Kidney (tissue), 13 donors: ENCODE measurements at regions not wholly inside any gene's neighbourhood (a gene's known extent, or its start where the extent isn't known, plus 50 kb on each side); places are given as distances from the start of the nearest gene placed in this dataset.

Experiments used
- DNase-seq, 5 donors: peaks; one replicate each; pipeline ENCODE4 v3.0.0-alpha.2; 2013 to 2020
- FAIRE-seq: peaks from 2 replicates; lab custom pipeline; 2012; peaks lifted over from hg19 to GRCh38; lab: Jason Lieb, UNC
- H3K27ac ChIP-seq, 2 donors: one replicate each; pipeline ENCODE4 v1.7.0; 2013; ENCODE audit warnings: low read depth in 2 of 2, low read length in 2 of 2, inconsistent platforms in 1 of 2
- H3K27me3 ChIP-seq: one replicate; pipeline ENCODE4 v1.7.1; 2013; ENCODE audit warnings: low read length, inconsistent platforms; ENCODE audit not compliant: control insufficient read depth, insufficient read depth
- H3K36me3 ChIP-seq, 3 donors: one replicate each; pipeline versions ENCODE4 v1.7.0 to v1.7.1; 2013; ENCODE audit warnings: low read length in 3 of 3, control low read depth in 1 of 3, inconsistent platforms in 1 of 3; ENCODE audit not compliant: insufficient read depth in 3 of 3, control insufficient read depth in 2 of 3
- H3K4me1 ChIP-seq, 3 donors: one replicate each; pipeline versions ENCODE4 v1.7.0 to v1.7.1; 2013; ENCODE audit warnings: low read length in 3 of 3, inconsistent platforms in 1 of 3, low read depth in 1 of 3; ENCODE audit not compliant: control insufficient read depth in 2 of 3, insufficient read depth in 2 of 3
- H3K4me3 ChIP-seq, 3 donors: one replicate each; pipeline versions ENCODE4 v1.7.0 to v1.8.1; 2013; ENCODE audit warnings: low read length in 3 of 3, control low read depth in 1 of 3, inconsistent platforms in 1 of 3
- H3K9ac ChIP-seq, 3 donors: one replicate each; pipeline versions ENCODE4 v1.7.0 to v1.7.1; 2013; ENCODE audit warnings: low read length in 3 of 3, control low read depth in 1 of 3, inconsistent platforms in 1 of 3
- H3K9me3 ChIP-seq, 3 donors: one replicate each; pipeline versions ENCODE4 v1.7.0 to v1.7.1; 2013; ENCODE audit warnings: low read length in 3 of 3, control low read depth in 1 of 3, inconsistent platforms in 1 of 3; ENCODE audit not compliant: control insufficient read depth in 2 of 3, insufficient read depth in 1 of 3
- intact Hi-C: fragments of 100-400 bp; cut with DNase I; formaldehyde crosslinking; loops from one replicate; pipeline ENCODE4 v1.11.1; 2022
- TF ChIP-seq, protein P1 (sequence below): IDR thresholded peaks from 3 replicates; pipeline ENCODE4 v1.5.1; 2012; ENCODE audit warnings: mild to moderate bottlenecking, moderate library complexity, borderline replicate concordance; ENCODE audit not compliant: insufficient read depth; ENCODE audit errors: extremely low read depth
- donor health status: control.
- donor health status: control.
- donor health status: control.
- donor health status: control.
- donor health status: control.
- donor health status: DM: yes; HTN: yes; CAD: no.
- donor health status: Normal renal cell carcinoma (clear cell type).

DNA sequence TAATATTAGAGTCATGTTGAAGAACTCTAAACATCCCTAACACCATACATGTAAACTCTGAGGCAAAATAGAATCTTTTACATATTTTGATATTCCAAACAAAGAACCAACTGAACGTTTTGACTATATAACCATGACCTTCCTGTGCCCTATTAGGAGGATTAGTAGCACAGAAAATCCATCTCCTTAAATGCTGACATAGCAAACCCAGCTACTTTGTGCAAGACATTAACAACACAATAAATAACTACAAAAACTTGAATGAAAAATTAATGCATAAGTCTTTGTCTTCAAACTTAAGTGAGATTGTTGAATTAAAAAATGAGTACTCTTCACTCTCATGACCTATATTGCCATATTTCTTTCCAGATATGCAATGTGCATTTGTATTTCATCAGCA is 450.0 kb upstream of the PDZRN3 start:
- Histone ChIP-seq H3K36me3 (no peaks in the 10 kb centered on the region), H3K9ac (no peak overlapping the region), H3K27ac (no peak overlapping the region), H3K9me3 (no peaks in the 10 kb centered on the region), H3K27me3 (no peaks in the 10 kb centered on the region), H3K4me1 (no peaks in the 10 kb centered on the region), H3K4me3 (no peak overlapping the region)
- intact Hi-C loops = no loop called here
- TF ChIP-seq, protein P1, sequence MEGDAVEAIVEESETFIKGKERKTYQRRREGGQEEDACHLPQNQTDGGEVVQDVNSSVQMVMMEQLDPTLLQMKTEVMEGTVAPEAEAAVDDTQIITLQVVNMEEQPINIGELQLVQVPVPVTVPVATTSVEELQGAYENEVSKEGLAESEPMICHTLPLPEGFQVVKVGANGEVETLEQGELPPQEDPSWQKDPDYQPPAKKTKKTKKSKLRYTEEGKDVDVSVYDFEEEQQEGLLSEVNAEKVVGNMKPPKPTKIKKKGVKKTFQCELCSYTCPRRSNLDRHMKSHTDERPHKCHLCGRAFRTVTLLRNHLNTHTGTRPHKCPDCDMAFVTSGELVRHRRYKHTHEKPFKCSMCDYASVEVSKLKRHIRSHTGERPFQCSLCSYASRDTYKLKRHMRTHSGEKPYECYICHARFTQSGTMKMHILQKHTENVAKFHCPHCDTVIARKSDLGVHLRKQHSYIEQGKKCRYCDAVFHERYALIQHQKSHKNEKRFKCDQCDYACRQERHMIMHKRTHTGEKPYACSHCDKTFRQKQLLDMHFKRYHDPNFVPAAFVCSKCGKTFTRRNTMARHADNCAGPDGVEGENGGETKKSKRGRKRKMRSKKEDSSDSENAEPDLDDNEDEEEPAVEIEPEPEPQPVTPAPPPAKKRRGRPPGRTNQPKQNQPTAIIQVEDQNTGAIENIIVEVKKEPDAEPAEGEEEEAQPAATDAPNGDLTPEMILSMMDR = no peak
- no peak for FAIRE-seq
- DNase-seq = no peak

DNA sequence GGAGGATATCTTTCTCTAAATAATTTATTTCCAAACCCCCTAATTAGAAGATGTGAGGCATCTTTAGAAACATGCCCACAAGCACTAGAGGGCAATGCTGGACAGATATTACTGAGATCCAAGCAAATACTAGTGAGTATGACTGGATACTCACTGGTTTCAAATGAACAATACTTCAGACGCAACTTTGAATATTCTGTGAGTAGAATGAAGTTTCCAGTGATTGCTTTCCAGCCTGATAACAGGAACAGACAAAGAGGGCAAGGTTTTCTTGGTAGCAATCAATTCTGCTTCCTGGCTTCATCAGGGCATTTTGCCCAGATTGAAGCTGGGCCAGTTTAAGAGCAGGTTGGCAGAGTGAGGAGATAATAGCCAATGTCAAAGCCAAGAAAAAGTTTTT is 442.6 kb upstream of the PDZRN3 start:
- no peak overlapping the region for H3K27ac ChIP-seq
- no peaks in the 10 kb centered on the region for H3K9me3 ChIP-seq
- no peaks in the 10 kb centered on the region for H3K4me1 ChIP-seq
- no peaks in the 10 kb centered on the region for H3K36me3 ChIP-seq
- no peak overlapping the region for H3K4me3 ChIP-seq
- intact Hi-C loops = no loop called here
- FAIRE-seq (no peak), DNase-seq (peak in 2 of 5 donors; percentile 51 to 69)
- no peak overlapping the region for H3K9ac ChIP-seq
- H3K27me3 ChIP-seq = no peaks in the 10 kb centered on the region
- TF ChIP-seq, protein P1 = no peak

DNA sequence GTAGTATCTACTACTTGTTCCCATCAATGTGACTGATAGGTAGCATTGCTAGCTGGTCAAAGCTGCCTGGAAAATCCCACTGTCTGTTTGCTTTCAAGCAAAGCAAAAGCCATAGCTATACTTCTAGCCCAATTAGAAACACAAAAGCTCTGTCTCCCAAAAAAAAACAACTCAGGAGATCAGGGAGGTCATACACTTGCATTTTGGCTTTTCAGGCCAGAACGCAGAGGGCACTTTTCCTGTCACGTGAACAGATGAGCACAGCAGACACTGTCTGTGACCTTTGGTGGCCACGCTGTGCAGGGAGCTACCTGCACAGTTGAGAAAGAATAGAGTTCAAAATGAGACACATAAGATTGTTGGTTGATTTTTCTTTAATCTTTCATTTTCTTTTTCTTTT is 441.7 kb upstream of the PDZRN3 start:
- Histone ChIP-seq H3K4me1 (no peaks in the 10 kb centered on the region), H3K4me3 (no peak overlapping the region), H3K27me3 (no peaks in the 10 kb centered on the region), H3K9ac (no peak overlapping the region), H3K9me3 (no peaks in the 10 kb centered on the region), H3K27ac (no peak overlapping the region), H3K36me3 (no peaks in the 10 kb centered on the region)
- intact Hi-C loops = no loop called here
- DNase-seq (no peak), FAIRE-seq (no peak)
- TF ChIP-seq, protein P1 = no peak

DNA sequence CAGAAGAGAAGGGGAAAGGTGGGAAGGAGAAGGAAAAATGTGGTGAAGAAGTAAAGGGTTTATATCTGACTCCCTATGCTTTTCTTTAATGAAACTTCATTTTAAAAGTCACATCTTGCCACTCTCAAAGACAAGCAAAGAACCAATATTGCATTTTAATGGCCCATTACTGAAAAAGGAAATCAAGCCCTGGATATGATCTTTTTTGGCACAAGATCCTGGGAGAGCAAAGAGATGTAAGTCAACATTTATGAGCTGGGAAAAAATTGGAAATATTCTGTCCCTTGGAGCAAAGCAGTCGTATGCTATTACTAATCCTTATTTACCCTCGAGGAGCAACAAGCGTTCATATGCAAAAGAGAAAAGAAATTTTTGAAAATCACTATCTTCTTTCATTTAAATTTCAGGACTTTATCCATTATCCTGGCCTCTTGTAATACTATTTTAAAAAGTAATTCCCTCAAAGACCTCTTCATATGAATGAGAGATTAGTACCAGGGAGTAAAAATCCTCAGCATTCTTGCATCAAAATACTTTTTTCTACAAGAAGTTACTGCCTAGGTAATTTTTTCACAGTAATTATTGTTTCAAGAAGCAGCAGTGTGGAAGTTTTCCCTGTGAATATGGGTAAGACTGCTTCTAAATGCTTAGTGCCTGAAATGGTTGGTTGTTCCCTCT is 435.3 kb upstream of the PDZRN3 start:
- no peak overlapping the region for H3K27ac ChIP-seq
- no peaks in the 10 kb centered on the region for H3K27me3 ChIP-seq
- H3K4me3 ChIP-seq = no peak overlapping the region
- intact Hi-C loops = no loop called here
- no peaks in the 10 kb centered on the region for H3K9me3 ChIP-seq
- TF ChIP-seq, protein P1 = no peak
- DNase-seq (no peak), FAIRE-seq (no peak)
- no peaks in the 10 kb centered on the region for H3K36me3 ChIP-seq
- no peak overlapping the region for H3K9ac ChIP-seq
- no peaks in the 10 kb centered on the region for H3K4me1 ChIP-seq
